GM23248 (cell line): ENCODE measurements at regions not wholly inside any gene's neighbourhood (a gene's known extent, or its start where the extent isn't known, plus 50 kb on each side); places are given as distances from the start of the nearest gene placed in this dataset.

Experiments
- EZH2 ChIP-seq: fragments of 200-600 bp; sonication (generic); IDR thresholded peaks from 2 replicates; pipeline ENCODE4 v1.6.1; 2018; ENCODE audit warnings: antibody characterized with exemption, mild to moderate bottlenecking; ENCODE audit not compliant: insufficient read depth, poor library complexity, severe bottlenecking
- EZH2phosphoT487 ChIP-seq: fragments of 200-600 bp; sonication (generic); IDR thresholded peaks from 2 replicates; pipeline ENCODE4 v1.6.1; 2018; ENCODE audit warnings: antibody characterized with exemption, moderate library complexity, mild to moderate bottlenecking, low read depth; ENCODE audit not compliant: insufficient read depth

DNA sequence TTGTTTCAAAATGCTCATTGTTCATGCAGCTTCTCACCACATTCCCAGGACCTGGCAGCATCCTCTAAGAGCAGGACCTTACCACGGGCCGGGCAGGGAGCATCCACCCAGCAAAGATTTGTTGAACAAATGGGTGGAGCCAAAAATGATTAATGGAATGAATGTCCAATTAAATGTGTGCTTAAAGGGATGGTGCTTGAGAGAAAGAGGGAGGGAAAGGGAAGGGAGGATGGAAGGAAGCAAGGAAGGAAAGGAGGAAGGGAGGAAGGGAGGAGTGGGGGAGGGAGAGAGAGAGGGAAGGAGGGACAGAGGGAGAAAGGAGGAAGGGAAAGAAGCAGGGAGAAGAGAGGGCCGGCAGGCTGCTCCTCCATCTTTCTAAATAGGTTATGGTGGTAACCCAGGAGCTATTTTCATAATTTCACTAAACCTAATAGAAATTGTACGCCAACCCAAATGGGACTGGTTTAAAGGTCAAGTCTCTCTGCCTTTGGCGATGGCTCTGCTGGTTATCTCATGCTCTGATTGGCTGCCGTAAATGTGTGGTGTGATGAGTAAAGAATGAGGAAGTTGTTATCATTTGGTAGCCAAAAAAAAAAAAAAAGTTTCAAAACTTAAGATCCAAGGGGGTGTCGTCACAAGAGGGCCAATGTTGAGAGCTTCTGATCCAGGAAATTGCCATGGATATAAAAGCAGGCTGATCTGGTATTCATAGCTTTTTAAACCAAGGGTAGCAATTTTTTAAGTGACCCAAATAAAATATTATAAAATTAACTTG is 126.7 kb upstream of the FOXF1 start:
- TF ChIP-seq EZH2 (no peak), EZH2phosphoT487 (no peak)
